ENCODE measurements at regions not wholly inside any gene's neighbourhood (a gene's known extent, or its start where the extent isn't known, plus 50 kb on each side); places are given as distances from the start of the nearest gene placed in this dataset.

DNA sequence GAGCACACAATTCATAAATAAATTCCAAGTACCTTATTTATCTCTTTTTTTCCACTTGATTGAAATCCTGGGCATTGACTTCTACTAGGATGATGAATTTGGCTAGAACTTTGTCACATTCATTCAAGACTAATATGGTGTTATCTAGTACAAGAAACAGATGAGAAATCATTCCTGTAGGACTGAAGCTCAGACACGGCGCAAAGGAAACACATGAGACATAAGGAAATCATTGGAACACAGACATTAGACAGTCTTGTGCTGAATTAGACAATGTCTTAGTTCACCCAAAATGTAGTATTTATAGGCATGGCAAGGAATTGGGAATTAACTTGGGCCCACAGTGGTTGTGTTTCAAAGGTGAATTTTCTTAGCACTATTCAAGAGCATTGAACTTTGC lies 305.7 kb downstream of the SETD4 start:
- ChIA-PET POLR2A (no interaction called here), CTCF (no interaction called here)
- intact Hi-C loops (cut with micrococcal nuclease; ENCODE audit: unreplicated experiment): no loop called here

DNA sequence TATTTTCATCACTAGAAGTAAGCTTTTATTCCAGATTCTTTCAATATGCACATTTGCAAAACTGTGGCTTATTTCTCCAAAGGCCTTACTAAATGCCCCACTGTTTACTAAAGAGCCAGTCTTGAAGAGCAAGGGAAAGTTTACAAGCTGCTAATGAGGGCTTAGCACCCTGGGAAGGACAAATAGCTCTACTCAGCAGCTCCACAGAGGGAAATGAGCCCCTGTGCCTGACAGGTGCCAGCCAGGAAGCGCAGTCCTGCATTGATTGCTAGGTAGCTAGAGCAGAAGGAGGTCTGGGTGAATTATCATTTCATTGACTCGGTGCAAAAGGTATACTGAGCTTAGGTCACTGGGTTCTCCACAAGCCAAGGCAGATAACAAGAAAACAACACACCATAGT lies 307.0 kb downstream of the SETD4 start:
- in situ Hi-C loops (cut with HindIII; ENCODE audit: low pct_unique_long_range_greater_than_20kb, low sequenced_read_pairs) (no loop called here), intact Hi-C loops (cut with micrococcal nuclease; ENCODE audit: unreplicated experiment) (no loop called here)
- TF ChIP-seq, protein P1, sequence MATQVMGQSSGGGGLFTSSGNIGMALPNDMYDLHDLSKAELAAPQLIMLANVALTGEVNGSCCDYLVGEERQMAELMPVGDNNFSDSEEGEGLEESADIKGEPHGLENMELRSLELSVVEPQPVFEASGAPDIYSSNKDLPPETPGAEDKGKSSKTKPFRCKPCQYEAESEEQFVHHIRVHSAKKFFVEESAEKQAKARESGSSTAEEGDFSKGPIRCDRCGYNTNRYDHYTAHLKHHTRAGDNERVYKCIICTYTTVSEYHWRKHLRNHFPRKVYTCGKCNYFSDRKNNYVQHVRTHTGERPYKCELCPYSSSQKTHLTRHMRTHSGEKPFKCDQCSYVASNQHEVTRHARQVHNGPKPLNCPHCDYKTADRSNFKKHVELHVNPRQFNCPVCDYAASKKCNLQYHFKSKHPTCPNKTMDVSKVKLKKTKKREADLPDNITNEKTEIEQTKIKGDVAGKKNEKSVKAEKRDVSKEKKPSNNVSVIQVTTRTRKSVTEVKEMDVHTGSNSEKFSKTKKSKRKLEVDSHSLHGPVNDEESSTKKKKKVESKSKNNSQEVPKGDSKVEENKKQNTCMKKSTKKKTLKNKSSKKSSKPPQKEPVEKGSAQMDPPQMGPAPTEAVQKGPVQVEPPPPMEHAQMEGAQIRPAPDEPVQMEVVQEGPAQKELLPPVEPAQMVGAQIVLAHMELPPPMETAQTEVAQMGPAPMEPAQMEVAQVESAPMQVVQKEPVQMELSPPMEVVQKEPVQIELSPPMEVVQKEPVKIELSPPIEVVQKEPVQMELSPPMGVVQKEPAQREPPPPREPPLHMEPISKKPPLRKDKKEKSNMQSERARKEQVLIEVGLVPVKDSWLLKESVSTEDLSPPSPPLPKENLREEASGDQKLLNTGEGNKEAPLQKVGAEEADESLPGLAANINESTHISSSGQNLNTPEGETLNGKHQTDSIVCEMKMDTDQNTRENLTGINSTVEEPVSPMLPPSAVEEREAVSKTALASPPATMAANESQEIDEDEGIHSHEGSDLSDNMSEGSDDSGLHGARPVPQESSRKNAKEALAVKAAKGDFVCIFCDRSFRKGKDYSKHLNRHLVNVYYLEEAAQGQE (IDR thresholded peaks at IDR 0.05; ENCODE audit: insufficient read depth in 1 of 2, low read depth in 2 of 2, low read length in 1 of 2): no peak
- TF ChIP-seq SIN3A (IDR thresholded peaks at IDR 0.05; ENCODE audit: borderline replicate concordance, insufficient read depth, low read depth, low read length) (no peak), TCF7L2 (IDR thresholded peaks at IDR 0.05; ENCODE audit: low read depth, low read length) (no peak), POLR2AphosphoS5 (IDR thresholded peaks at IDR 0.05; ENCODE audit: low read depth, low read length) (no peak)
- TF ChIP-seq, protein P2, sequence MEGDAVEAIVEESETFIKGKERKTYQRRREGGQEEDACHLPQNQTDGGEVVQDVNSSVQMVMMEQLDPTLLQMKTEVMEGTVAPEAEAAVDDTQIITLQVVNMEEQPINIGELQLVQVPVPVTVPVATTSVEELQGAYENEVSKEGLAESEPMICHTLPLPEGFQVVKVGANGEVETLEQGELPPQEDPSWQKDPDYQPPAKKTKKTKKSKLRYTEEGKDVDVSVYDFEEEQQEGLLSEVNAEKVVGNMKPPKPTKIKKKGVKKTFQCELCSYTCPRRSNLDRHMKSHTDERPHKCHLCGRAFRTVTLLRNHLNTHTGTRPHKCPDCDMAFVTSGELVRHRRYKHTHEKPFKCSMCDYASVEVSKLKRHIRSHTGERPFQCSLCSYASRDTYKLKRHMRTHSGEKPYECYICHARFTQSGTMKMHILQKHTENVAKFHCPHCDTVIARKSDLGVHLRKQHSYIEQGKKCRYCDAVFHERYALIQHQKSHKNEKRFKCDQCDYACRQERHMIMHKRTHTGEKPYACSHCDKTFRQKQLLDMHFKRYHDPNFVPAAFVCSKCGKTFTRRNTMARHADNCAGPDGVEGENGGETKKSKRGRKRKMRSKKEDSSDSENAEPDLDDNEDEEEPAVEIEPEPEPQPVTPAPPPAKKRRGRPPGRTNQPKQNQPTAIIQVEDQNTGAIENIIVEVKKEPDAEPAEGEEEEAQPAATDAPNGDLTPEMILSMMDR (IDR thresholded peaks at IDR 0.05): no peak
- Histone ChIP-seq H3K36me3 (ENCODE audit: control insufficient read depth, insufficient read depth, low read length) (no peaks in the 10 kb centered on the region), H3K27me3 (ENCODE audit: control insufficient read depth, insufficient read depth, low read length) (peaks cover 3% of the 10 kb centered on the region; the same call in 1 of the 2 replicates), H3K4me3 (ENCODE audit: low read depth in 2 of 2, low read length in 2 of 2) (no peak overlapping the region), H3K4me1 (ENCODE audit: control insufficient read depth, insufficient read depth, low read length) (no peaks in the 10 kb centered on the region), H3K27ac (ENCODE audit: low read length) (no peak overlapping the region), H3K9me3 (ENCODE audit: control insufficient read depth, insufficient read depth, low read depth, low read length) (no peaks in the 10 kb centered on the region)
- CTCF ChIA-PET: no interaction called here
- POLR2A ChIA-PET: interaction anchor here (0.6 kb wide), 1 partner anchor 58 kb away, joined by 3 read pairs; no protein-coding TSS in a partner anchor
- no TSS peak for BruUV-seq (replicated peaks)
- ATAC-seq: no peak
- no peak for DNase-seq (ENCODE audit: low read depth, low spot score)

More for the DNA sequence above, 305.7 kb downstream of the SETD4 start:
- H3K27me3 ChIP-seq (ENCODE audit: control insufficient read depth, insufficient read depth, low read length): peaks cover 3% of the 10 kb centered on the region; the same call in 1 of the 2 replicates
- H3K4me1 ChIP-seq (ENCODE audit: control insufficient read depth, insufficient read depth, low read length): no peaks in the 10 kb centered on the region
- no peak overlapping the region for H3K27ac ChIP-seq (ENCODE audit: low read length)
- ATAC-seq (no peak), DNase-seq (ENCODE audit: low read depth, low spot score) (no peak)
- H3K9me3 ChIP-seq (ENCODE audit: control insufficient read depth, insufficient read depth, low read depth, low read length): no peaks in the 10 kb centered on the region
- in situ Hi-C loops (cut with HindIII; ENCODE audit: low pct_unique_long_range_greater_than_20kb, low sequenced_read_pairs): no loop called here
- no peak for TF ChIP-seq POLR2AphosphoS5 (IDR thresholded peaks at IDR 0.05; ENCODE audit: low read depth, low read length)
- TF ChIP-seq, protein P2 (IDR thresholded peaks at IDR 0.05): no peak
- no peak for TF ChIP-seq SIN3A (IDR thresholded peaks at IDR 0.05; ENCODE audit: borderline replicate concordance, insufficient read depth, low read depth, low read length)
- TF ChIP-seq, protein P1 (IDR thresholded peaks at IDR 0.05; ENCODE audit: insufficient read depth in 1 of 2, low read depth in 2 of 2, low read length in 1 of 2): no peak
- no peak for TF ChIP-seq TCF7L2 (IDR thresholded peaks at IDR 0.05; ENCODE audit: low read depth, low read length)
- no TSS peak for BruUV-seq (replicated peaks)
- no peak overlapping the region for H3K4me3 ChIP-seq (ENCODE audit: low read depth in 2 of 2, low read length in 2 of 2)
- no peaks in the 10 kb centered on the region for H3K36me3 ChIP-seq (ENCODE audit: control insufficient read depth, insufficient read depth, low read length)
